ENCODE measurements at regions not wholly inside any gene's neighbourhood (a gene's known extent, or its start where the extent isn't known, plus 50 kb on each side); places are given as distances from the start of the nearest gene placed in this dataset.

DNA sequence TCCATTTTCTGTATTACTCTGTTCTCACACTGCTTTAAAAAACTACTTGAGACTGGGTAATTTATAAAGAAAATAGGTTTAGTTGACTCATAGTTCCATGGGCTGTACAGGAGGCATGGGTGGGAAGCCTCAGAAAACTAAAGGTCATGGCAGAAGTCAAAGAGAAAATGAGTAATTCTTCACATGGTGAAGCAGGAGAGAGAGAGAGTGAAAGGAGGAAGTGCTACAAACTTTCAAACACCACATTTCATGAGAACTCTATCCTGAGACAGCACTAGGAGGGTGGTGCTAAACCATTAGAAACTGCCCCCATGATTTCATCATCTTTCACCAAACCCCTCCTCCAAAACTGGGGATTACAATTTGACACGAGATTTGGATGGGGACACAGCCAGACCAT is 108.0 kb upstream of the PBDC1 start:
- TF ChIP-seq EP300 (IDR thresholded peaks at IDR 0.05; ENCODE audit: low read depth) = no peak
- TF ChIP-seq POLR2AphosphoS5 (IDR thresholded peaks at IDR 0.05) = no peak
- Histone ChIP-seq H3K4me1 (no peaks in the 10 kb centered on the region), H3K9me3 (no peaks in the 10 kb centered on the region), H3K27me3 (no peaks in the 10 kb centered on the region), H3K4me3 (no peak overlapping the region), H3K27ac (no peak overlapping the region), H3K36me3 (no peaks in the 10 kb centered on the region)
- in situ Hi-C loops (cut with MboI; ENCODE audit: low pct_ligation_motif_present in 1 of 4, low pct_unique_long_range_greater_than_20kb in 1 of 4, low sequenced_read_pairs in 3 of 4) (no loop called here), intact Hi-C loops (cut with DNase I; ENCODE audit: low total_unique reads) (no loop called here)
- no peak for DNase-seq
- WGBS, 2 donors (ENCODE audit: low coverage in 1 of 2) = 18% methylated on average over 1 of the region's 1 CpG; no CpG with 5 or more reads in 1 of the 2 donors

DNA sequence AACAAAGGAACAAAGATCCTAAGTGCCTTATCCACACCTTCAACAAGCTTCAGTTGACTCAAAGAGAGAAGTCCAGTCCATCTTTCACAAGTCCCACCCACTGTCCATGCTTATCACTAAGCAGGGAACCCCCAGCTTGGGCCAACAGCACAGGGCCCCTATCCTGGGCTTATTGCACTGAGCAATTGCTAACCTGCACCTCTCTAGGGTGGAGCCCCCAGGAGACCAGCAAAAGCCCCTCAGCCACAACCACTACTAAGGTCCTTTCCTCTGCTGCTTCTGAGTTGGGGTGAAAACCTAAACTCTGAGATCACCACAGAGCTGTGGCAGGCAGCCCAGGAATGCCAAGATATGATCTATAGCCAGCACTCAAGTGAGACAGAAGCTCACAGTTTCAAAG is 96.7 kb upstream of the PBDC1 start:
- intact Hi-C loops (cut with DNase I; ENCODE audit: low total_unique reads) = no loop called here

DNA sequence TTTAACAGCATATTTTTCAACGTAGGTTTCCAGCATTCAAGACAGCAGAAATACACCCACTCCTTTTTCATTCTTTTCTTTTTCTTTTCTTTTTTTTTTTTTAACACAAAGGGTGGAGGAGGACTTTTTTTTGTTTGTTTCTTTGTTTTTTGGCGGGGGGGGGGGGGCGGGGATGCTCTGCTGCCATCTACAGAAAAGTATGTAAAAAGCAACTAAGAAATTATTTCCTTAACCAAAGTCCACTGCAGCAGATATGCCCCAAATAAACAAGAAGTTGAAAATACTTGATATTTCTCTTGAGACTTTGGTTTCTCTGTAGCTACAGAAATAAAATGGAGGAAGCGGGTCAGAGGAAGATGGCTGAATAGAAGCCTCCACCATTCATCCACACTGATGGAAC is 63.2 kb upstream of the PBDC1 start:
- in situ Hi-C loops (cut with MboI; ENCODE audit: low pct_ligation_motif_present in 1 of 4, low pct_unique_long_range_greater_than_20kb in 1 of 4, low sequenced_read_pairs in 3 of 4) = no loop called here

More for the DNA sequence above, 96.7 kb upstream of the PBDC1 start:
- H3K36me3 ChIP-seq = no peaks in the 10 kb centered on the region
- DNase-seq = no peak
- H3K9me3 ChIP-seq = no peaks in the 10 kb centered on the region
- no peak overlapping the region for H3K4me3 ChIP-seq
- in situ Hi-C loops (cut with MboI; ENCODE audit: low pct_ligation_motif_present in 1 of 4, low pct_unique_long_range_greater_than_20kb in 1 of 4, low sequenced_read_pairs in 3 of 4) = no loop called here
- no peaks in the 10 kb centered on the region for H3K4me1 ChIP-seq
- no peak for TF ChIP-seq EP300 (IDR thresholded peaks at IDR 0.05; ENCODE audit: low read depth)
- TF ChIP-seq, protein P1, sequence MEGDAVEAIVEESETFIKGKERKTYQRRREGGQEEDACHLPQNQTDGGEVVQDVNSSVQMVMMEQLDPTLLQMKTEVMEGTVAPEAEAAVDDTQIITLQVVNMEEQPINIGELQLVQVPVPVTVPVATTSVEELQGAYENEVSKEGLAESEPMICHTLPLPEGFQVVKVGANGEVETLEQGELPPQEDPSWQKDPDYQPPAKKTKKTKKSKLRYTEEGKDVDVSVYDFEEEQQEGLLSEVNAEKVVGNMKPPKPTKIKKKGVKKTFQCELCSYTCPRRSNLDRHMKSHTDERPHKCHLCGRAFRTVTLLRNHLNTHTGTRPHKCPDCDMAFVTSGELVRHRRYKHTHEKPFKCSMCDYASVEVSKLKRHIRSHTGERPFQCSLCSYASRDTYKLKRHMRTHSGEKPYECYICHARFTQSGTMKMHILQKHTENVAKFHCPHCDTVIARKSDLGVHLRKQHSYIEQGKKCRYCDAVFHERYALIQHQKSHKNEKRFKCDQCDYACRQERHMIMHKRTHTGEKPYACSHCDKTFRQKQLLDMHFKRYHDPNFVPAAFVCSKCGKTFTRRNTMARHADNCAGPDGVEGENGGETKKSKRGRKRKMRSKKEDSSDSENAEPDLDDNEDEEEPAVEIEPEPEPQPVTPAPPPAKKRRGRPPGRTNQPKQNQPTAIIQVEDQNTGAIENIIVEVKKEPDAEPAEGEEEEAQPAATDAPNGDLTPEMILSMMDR (IDR thresholded peaks at IDR 0.05) = no peak
- no peak for TF ChIP-seq POLR2AphosphoS5 (IDR thresholded peaks at IDR 0.05)
- TF ChIP-seq POLR2A (IDR thresholded peaks at IDR 0.05) = no peak
- no peak overlapping the region for H3K27ac ChIP-seq
- no peaks in the 10 kb centered on the region for H3K27me3 ChIP-seq

More for the DNA sequence above, 63.2 kb upstream of the PBDC1 start:
- Histone ChIP-seq H3K36me3 (no peaks in the 10 kb centered on the region), H3K4me1 (no peaks in the 10 kb centered on the region), H3K9me3 (no peaks in the 10 kb centered on the region), H3K27ac (no peak overlapping the region), H3K4me3 (no peak overlapping the region), H3K27me3 (no peaks in the 10 kb centered on the region)
- WGBS, 2 donors (ENCODE audit: low coverage in 1 of 2) = 24% methylated on average over 4 of the region's 4 CpGs; no CpG with 5 or more reads in 1 of the 2 donors
- no peak for TF ChIP-seq POLR2AphosphoS5 (IDR thresholded peaks at IDR 0.05)
- TF ChIP-seq, protein P1 (IDR thresholded peaks at IDR 0.05) = no peak
- no peak for DNase-seq
- intact Hi-C loops (cut with DNase I; ENCODE audit: low total_unique reads) = no loop called here

Small RNA genes lying in the stretch of these regions (small RNA-seq; reads per million reads assigned to genes)
- gene AL451105.1 = 0 reads per million in 4 donors

Data from transverse colon (tissue), 4 donors.